ENCODE measurements at regions not wholly inside any gene's neighbourhood (a gene's known extent, or its start where the extent isn't known, plus 50 kb on each side); places are given as distances from the start of the nearest gene placed in this dataset.
A peak's percentile ranks its signal among the peaks of the same experiment; 100 is the strongest.

DNA sequence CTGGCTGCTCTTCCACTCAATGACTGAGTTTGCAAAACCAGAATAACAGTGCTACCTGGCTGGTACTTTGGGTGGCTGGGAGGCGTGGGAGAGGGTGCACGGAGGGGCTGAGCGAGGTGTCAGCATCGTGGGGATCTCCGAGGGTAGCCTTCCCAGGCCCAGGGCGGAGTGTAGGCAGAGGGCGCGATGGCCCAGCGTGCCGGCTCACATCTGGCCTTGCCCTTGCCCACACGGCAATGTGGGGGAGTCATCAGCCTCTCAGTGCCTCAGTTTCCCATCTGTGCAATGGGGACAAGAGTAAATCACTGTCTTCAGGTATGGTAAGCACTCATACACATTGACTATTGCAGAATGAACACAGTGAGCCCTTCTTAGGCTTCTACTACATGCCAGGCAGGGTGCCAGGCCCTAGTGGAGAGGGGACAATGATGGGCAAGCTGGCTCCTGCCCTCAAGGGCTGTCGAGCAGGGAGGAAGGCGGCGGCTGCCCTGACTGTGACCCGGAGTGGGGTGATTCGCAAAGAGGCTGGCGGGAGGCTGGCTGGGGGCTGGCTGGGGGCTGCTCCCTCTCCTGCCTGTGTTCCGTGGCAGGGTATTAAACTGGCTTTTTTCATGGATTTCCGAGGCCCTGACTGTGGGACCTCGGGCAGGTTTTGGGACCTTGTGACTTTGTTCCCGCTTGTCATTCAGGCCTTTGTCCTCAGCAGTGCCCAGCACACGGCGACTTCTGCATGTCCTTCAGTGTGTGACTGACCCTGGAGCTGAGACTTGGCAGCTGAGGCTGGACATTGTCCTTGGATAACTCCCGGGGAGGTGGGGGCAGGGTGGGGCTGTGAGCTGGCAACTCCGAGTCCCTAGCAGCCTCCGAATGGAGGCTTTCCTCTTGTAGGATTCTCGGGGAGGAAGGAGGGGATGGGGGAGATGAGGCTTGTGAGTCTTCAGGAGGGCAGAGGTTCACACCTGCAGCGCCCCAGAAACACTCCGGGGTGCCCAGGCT is 243.1 kb downstream of the SEC14L1 start:
- Histone ChIP-seq H3K36me3 (peaks cover 0 to 14% (median 0%) of the 10 kb centered on the region in 4 donors), H3K9me3 (no peaks in the 10 kb centered on the region), H3K27ac (peak overlapping the region; percentile 66 to 98 (median 93)), H3K4me1 (peaks cover 97 to 100% (median 99%) of the 10 kb centered on the region in 4 donors), H3K4me3 (no peak overlapping the region), H3K27me3 (no peaks in the 10 kb centered on the region)
- intact Hi-C loops (cut with DNase I; ENCODE audit: low total_unique reads): no loop called here
- WGBS, 5 donors: 53 to 65% (median 59%) methylated on average over 18 to 29 of the region's 29 CpGs
- TF ChIP-seq POLR2A (IDR thresholded peaks at IDR 0.05): no peak
- peak in 2 of 3 donors; percentile 13 to 51 for TF ChIP-seq POLR2AphosphoS5 (IDR thresholded peaks at IDR 0.05)
- peak in 1 of 2 donors; percentile 77 for DNase-seq

DNA sequence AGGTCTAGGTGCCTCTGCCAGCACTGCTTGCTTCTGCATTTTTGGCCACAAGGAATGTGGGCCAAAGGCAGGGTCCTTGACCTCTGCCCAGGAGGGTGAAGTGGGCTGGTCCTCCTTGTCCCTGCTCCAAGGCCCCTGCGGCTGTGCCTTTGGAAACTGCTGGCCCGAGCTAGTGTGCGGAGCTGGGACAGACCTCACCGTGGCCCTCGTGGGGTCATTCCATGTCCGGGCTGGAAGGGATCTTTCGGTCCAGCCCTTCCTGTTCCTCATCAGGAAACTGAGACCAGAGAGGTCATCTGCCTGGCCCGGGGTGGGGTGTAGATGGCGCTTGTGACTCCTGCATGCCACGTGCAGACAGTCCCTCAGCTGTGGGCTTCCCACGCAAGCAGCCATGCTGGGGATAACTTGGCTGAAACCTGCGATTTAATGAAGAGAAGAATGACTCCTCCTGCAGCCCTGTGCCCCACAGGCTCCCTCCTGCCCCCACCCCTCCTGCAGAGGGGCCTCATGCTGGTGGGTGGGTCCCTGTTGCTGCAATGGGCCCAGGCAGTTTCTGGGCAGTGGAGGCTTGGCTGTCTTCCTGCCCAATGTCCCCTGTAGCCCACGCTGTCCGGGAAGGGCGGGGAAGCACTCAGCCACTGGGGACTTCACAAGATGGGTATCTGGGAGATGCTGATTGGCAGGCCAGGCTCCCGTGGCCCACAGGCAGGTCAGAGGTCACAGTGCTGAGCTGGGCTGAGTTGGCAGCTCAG is 245.2 kb downstream of the SEC14L1 start:
- intact Hi-C loops (cut with DNase I; ENCODE audit: low total_unique reads): no loop called here
- Histone ChIP-seq H3K4me1 (peaks cover 90 to 98% (median 95%) of the 10 kb centered on the region in 4 donors), H3K36me3 (peaks cover 0 to 7% (median 0%) of the 10 kb centered on the region in 4 donors), H3K4me3 (no peak overlapping the region), H3K27me3 (no peaks in the 10 kb centered on the region), H3K27ac (peak overlapping the region; percentile 10 to 98 (median 93)), H3K9me3 (no peaks in the 10 kb centered on the region)
- peak in 1 of 3 donors; percentile 10 for TF ChIP-seq POLR2AphosphoS5 (IDR thresholded peaks at IDR 0.05)
- no peak for TF ChIP-seq EP300 (IDR thresholded peaks at IDR 0.05)
- DNase-seq: no peak
- 51 to 61% (median 58%) methylated on average over 14 to 16 of the region's 16 CpGs for WGBS, 5 donors

DNA sequence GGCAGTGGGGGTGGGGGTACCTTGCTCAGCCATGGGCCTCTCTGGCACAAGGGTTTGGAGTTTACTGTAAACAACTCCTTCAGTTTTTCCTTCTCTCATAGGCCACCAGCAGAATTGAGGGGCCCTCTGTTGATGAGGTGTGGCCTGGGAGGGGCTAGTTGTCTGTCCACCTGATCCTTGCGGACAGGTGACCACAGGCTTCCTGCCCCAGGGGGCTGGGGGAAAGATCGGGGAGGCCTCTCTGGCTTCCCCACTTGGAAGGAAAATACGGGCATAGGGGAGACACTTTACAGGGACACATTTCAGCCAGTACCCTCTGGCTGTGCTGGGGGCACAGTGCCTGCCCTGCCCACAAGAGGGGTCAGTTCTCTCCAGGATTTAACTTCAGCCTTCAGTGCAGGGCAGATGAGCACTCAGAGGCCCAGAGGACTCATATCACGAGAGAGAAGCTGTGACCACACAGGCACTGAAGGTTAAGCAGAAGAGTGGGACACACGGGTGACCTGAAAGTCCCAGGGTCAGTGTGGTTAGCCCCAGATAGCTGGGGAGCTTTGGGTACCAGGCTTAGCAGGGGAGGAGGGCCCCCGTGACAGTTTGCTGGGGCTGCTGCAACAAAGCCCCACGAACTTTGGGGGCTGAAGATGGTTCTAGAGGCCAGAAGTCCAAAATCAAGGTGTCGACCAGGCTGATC is 245.9 kb downstream of the SEC14L1 start:
- no peak for DNase-seq
- H3K4me3 ChIP-seq: no peak overlapping the region
- no peaks in the 10 kb centered on the region for H3K9me3 ChIP-seq
- 70 to 83% (median 72%) methylated on average over 8 of the region's 8 CpGs for WGBS, 5 donors
- peaks cover 0 to 7% (median 0%) of the 10 kb centered on the region in 4 donors for H3K36me3 ChIP-seq
- H3K4me1 ChIP-seq: peaks cover 90 to 98% (median 95%) of the 10 kb centered on the region in 4 donors
- peak overlapping the region; percentile 10 to 98 (median 93) for H3K27ac ChIP-seq
- intact Hi-C loops (cut with DNase I; ENCODE audit: low total_unique reads): no loop called here
- TF ChIP-seq POLR2A (IDR thresholded peaks at IDR 0.05): no peak
- TF ChIP-seq EP300 (IDR thresholded peaks at IDR 0.05): no peak
- no peak for TF ChIP-seq POLR2AphosphoS5 (IDR thresholded peaks at IDR 0.05)
- TF ChIP-seq, protein P1, sequence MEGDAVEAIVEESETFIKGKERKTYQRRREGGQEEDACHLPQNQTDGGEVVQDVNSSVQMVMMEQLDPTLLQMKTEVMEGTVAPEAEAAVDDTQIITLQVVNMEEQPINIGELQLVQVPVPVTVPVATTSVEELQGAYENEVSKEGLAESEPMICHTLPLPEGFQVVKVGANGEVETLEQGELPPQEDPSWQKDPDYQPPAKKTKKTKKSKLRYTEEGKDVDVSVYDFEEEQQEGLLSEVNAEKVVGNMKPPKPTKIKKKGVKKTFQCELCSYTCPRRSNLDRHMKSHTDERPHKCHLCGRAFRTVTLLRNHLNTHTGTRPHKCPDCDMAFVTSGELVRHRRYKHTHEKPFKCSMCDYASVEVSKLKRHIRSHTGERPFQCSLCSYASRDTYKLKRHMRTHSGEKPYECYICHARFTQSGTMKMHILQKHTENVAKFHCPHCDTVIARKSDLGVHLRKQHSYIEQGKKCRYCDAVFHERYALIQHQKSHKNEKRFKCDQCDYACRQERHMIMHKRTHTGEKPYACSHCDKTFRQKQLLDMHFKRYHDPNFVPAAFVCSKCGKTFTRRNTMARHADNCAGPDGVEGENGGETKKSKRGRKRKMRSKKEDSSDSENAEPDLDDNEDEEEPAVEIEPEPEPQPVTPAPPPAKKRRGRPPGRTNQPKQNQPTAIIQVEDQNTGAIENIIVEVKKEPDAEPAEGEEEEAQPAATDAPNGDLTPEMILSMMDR (IDR thresholded peaks at IDR 0.05): no peak
- no peaks in the 10 kb centered on the region for H3K27me3 ChIP-seq

DNA sequence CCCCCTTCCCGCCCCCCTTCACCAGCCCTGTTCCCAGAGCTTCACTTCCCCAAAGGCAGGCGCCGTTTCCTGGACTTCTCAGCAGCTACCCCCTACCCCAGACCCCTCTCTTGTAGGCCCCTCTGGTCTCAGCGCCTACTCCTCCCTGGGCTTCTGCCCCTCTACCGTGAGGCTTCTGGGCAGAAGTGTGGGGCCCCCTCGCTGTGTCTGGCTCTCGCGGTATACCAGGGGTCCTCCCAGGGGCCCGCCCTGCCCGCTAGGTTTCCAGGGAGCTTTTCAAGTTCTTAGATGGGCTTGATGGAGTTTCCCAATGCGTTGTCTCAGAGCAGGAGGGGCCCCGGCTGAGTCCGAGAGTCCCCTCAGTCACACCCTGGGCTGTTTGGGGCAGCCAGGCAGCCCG is 247.1 kb downstream of the SEC14L1 start:
- no peak for DNase-seq
- intact Hi-C loops (cut with DNase I; ENCODE audit: low total_unique reads): no loop called here
- 77 to 86% (median 80%) methylated on average over 11 to 14 of the region's 14 CpGs for WGBS, 5 donors
- H3K4me3 ChIP-seq: no peak overlapping the region
- peaks cover 0 to 7% (median 0%) of the 10 kb centered on the region in 4 donors for H3K36me3 ChIP-seq
- no peak for TF ChIP-seq EP300 (IDR thresholded peaks at IDR 0.05)
- TF ChIP-seq, protein P1 (IDR thresholded peaks at IDR 0.05): no peak
- no peak for TF ChIP-seq POLR2AphosphoS5 (IDR thresholded peaks at IDR 0.05)
- TF ChIP-seq POLR2A (IDR thresholded peaks at IDR 0.05): no peak
- H3K27ac ChIP-seq: peak overlapping the region; percentile 26 to 98 (median 93)
- no peaks in the 10 kb centered on the region for H3K27me3 ChIP-seq
- no peaks in the 10 kb centered on the region for H3K9me3 ChIP-seq
- H3K4me1 ChIP-seq: peaks cover 90 to 98% (median 95%) of the 10 kb centered on the region in 4 donors

Measured in stomach (tissue), 8 donors.